Karpas-422 (cell line): ENCODE measurements at regions not wholly inside any gene's neighbourhood (a gene's known extent, or its start where the extent isn't known, plus 50 kb on each side); places are given as distances from the start of the nearest gene placed in this dataset.

Experiments
- DNase-seq: peaks from one replicate; pipeline ENCODE4 v3.0.0-alpha.2; 2015
- H2AFZ ChIP-seq: fragments of 200-600 bp; sonication (generic); 2 replicates; pipeline ENCODE4 v1.6.1; 2014; ENCODE audit warnings: antibody characterized with exemption, low read length, mixed read lengths
- H3K27ac ChIP-seq: fragments of 200-600 bp; sonication (generic); 2 replicates; pipeline ENCODE4 v1.5.1; 2014; ENCODE audit warnings: mild to moderate bottlenecking, low read length, moderate library complexity
- H3K27me3 ChIP-seq: fragments of 200-600 bp; sonication (generic); 2 replicates; pipeline ENCODE4 v1.6.1; 2014; ENCODE audit warnings: low read length, mixed read lengths
- H3K36me3 ChIP-seq: fragments of 200-600 bp; sonication (generic); 2 replicates; pipeline ENCODE4 v1.6.1; 2014; ENCODE audit warnings: low read length, mixed read lengths; ENCODE audit not compliant: insufficient read depth
- H3K4me1 ChIP-seq: fragments of 200-600 bp; sonication (generic); 2 replicates; pipeline ENCODE4 v1.6.1; 2014; ENCODE audit warnings: mild to moderate bottlenecking, low read length, mixed read lengths
- H3K4me2 ChIP-seq: fragments of 200-600 bp; sonication (generic); 2 replicates; pipeline ENCODE4 v1.6.1; 2014; ENCODE audit warnings: low read length, low read depth, mild to moderate bottlenecking; ENCODE audit not compliant: poor library complexity, severe bottlenecking
- H3K4me3 ChIP-seq: fragments of 200-600 bp; sonication (generic); 2 replicates; pipeline ENCODE4 v1.5.1; 2014; ENCODE audit warnings: mild to moderate bottlenecking, antibody characterized with exemption, low read length, mixed read lengths
- H3K79me2 ChIP-seq: fragments of 200-600 bp; sonication (generic); 2 replicates; pipeline ENCODE4 v1.6.1; 2014; ENCODE audit warnings: mild to moderate bottlenecking, low read length, mixed read lengths
- H3K9ac ChIP-seq: fragments of 200-600 bp; sonication (generic); 2 replicates; pipeline ENCODE4 v1.6.0; 2014; ENCODE audit warnings: low read length
- H3K9me2 ChIP-seq: fragments of 200-600 bp; sonication (generic), shearing (Covaris generic); replicated peaks from 2 replicates; pipeline ENCODE4 v1.6.0; 2014; ENCODE audit warnings: mild to moderate bottlenecking, low read length, moderate library complexity; ENCODE audit not compliant: insufficient read depth
- H3K9me3 ChIP-seq: fragments of 300-700, 200-600 bp; sonication (generic); 2 replicates; pipeline ENCODE4 v1.6.1; 2014; ENCODE audit warnings: low read length, mixed read lengths
- H4K20me1 ChIP-seq: fragments of 200-600 bp; sonication (generic); 2 replicates; pipeline ENCODE4 v1.6.1; 2014; ENCODE audit warnings: mild to moderate bottlenecking, antibody characterized with exemption, low read length, low read depth; ENCODE audit not compliant: insufficient read depth

DNA sequence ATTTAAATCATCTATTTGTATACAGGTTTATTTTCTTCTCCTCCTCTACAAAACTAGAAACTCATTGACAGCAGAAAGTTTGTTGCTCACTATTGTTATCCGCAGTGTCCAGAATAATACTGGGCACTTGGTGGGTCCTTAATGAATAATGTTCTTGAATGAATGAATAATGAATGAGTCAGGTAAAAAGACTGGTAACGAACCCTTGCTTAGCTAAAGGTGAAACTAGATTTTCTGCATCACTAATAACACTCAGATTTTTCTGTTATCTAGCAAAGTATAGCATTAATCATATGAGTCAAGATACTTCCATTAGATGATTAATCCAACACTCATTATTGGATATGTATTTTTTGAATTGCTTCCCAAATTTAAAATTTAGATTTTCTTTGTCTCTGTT, 953.2 kb downstream of the SORCS3 start:
- Histone ChIP-seq H4K20me1 (no peaks in the 10 kb centered on the region), H3K4me2 (no peak overlapping the region), H2AFZ (no peak overlapping the region), H3K27ac (no peak overlapping the region), H3K9me3 (peaks cover 18% of the 10 kb centered on the region), H3K36me3 (no peaks in the 10 kb centered on the region), H3K9me2 (no peaks in the 10 kb centered on the region), H3K4me3 (no peak overlapping the region), H3K27me3 (no peaks in the 10 kb centered on the region), H3K9ac (no peak overlapping the region), H3K4me1 (no peaks in the 10 kb centered on the region), H3K79me2 (no peaks in the 10 kb centered on the region)
- DNase-seq, result no peak

DNA sequence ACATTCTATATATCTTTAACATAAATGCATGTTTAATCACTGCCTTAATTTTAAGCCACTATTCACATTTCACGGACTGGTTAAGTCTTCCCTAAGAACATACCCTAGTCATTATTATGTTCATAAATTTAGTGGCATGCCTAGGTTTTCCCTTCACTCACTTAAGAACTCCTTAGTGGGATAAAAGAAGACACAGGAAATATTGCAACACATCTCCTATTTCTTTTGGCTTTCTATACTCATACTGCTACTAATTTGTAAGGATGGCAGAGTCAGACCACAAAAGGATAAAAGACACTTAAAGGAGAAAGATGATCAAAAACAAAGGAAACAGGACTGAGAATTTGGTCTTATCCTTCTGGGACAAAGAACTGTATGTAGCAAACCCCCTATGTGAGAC, 951.4 kb downstream of the SORCS3 start:
- no peaks in the 10 kb centered on the region for H4K20me1 ChIP-seq
- no peak overlapping the region for H3K27ac ChIP-seq
- no peak overlapping the region for H3K4me2 ChIP-seq
- H3K4me3 ChIP-seq, result no peak overlapping the region
- DNase-seq, result no peak
- no peak overlapping the region for H2AFZ ChIP-seq
- peaks cover 19% of the 10 kb centered on the region for H3K9me3 ChIP-seq
- no peak overlapping the region for H3K9ac ChIP-seq
- H3K36me3 ChIP-seq, result no peaks in the 10 kb centered on the region
- H3K79me2 ChIP-seq, result no peaks in the 10 kb centered on the region
- no peaks in the 10 kb centered on the region for H3K27me3 ChIP-seq
- no peaks in the 10 kb centered on the region for H3K4me1 ChIP-seq
- no peaks in the 10 kb centered on the region for H3K9me2 ChIP-seq

DNA sequence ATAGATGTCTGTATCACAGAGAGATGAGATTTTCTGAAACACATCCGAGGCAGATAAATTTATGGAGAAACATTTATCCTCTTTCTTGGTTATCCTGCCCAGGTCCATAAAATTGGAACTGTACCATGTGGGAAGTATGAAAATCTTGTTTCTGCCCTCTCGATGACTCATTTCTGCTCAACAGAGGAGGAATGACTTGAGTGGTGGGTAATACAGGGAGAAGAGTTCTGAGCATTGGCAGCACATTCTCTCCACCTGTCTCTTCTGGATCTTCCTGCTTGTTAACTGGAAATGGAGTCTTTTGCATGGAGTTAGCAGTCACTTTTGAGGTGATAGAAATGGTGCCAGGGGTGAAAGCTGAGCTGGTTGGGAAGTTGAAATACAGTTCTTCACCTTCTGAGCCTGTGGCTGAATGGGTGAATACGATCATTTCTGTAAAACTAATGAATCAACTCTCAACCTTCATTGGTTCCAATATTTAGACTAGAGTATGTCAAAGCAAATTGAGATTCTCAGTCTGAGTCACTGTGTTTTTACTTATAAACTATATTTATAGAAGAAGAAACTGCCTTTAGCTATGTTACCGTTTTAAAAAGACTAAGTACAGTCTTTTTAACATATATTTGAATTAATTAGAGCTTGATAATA, 945.5 kb downstream of the SORCS3 start:
- no peak overlapping the region for H3K4me3 ChIP-seq
- no peaks in the 10 kb centered on the region for H4K20me1 ChIP-seq
- no peak overlapping the region for H3K27ac ChIP-seq
- no peak for DNase-seq
- H3K9me2 ChIP-seq, result no peaks in the 10 kb centered on the region
- 0 out of 2 replicates have a peak, but pooled peaks cover 7% of the 10 kb centered on the region for H3K9me3 ChIP-seq
- H3K4me1 ChIP-seq, result no peaks in the 10 kb centered on the region
- H3K9ac ChIP-seq, result no peak overlapping the region
- H3K27me3 ChIP-seq, result no peaks in the 10 kb centered on the region
- H3K36me3 ChIP-seq, result no peaks in the 10 kb centered on the region
- no peak overlapping the region for H2AFZ ChIP-seq
- H3K79me2 ChIP-seq, result no peaks in the 10 kb centered on the region
- no peak overlapping the region for H3K4me2 ChIP-seq

DNA sequence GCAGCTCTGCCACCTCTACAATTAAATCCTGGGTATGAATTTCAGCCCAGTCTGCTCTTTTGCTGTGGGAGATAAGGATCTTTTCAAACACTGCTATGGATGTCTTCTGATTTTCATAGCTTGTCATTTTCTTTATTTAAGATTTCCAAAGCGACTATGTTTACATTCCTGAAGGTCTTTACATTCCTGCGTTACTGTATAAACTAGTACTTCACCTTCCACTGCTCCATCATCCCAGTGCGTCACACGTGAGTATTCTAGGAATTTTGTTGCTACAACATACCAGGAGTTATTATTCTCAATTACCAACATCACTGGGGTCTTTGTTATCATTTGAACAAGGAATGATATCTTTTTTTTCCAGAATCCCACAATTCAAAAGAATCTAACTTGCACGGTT, 944.7 kb downstream of the SORCS3 start:
- Histone ChIP-seq H3K27ac (no peak overlapping the region), H2AFZ (no peak overlapping the region), H3K4me2 (no peak overlapping the region), H3K4me3 (no peak overlapping the region), H3K79me2 (no peaks in the 10 kb centered on the region), H3K4me1 (no peaks in the 10 kb centered on the region), H3K36me3 (no peaks in the 10 kb centered on the region), H3K27me3 (no peaks in the 10 kb centered on the region), H4K20me1 (no peaks in the 10 kb centered on the region), H3K9ac (no peak overlapping the region), H3K9me2 (no peaks in the 10 kb centered on the region), H3K9me3 (0 out of 2 replicates have a peak, but pooled peaks cover 7% of the 10 kb centered on the region)
- no peak for DNase-seq

DNA sequence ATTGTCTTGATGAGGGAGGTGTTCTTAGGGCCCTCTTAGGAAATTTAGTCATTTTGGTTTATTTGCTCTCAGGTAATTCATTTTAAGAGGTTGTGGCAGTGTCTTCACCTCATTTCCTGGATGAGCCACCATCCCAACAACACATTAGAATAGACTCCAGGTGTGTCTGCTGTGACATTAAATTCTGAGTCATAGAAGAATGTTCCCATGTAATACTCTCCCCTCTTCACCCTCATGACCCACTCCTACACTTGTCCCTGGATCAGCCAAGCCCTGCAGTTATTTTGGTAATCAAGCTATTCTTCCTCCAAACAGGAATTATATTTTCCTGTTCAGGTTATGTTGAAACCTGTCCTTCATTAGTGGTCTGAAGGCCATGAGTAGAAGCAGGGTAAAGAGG, 944.1 kb downstream of the SORCS3 start:
- no peaks in the 10 kb centered on the region for H3K79me2 ChIP-seq
- no peak overlapping the region for H3K4me2 ChIP-seq
- no peak overlapping the region for H3K4me3 ChIP-seq
- no peak overlapping the region for H2AFZ ChIP-seq
- no peak for DNase-seq
- H3K4me1 ChIP-seq, result no peaks in the 10 kb centered on the region
- no peaks in the 10 kb centered on the region for H3K36me3 ChIP-seq
- no peaks in the 10 kb centered on the region for H3K9me2 ChIP-seq
- no peak overlapping the region for H3K27ac ChIP-seq
- H3K27me3 ChIP-seq, result no peaks in the 10 kb centered on the region
- no peaks in the 10 kb centered on the region for H4K20me1 ChIP-seq
- H3K9me3 ChIP-seq, result 0 out of 2 replicates have a peak, but pooled peaks cover 7% of the 10 kb centered on the region
- H3K9ac ChIP-seq, result no peak overlapping the region

DNA sequence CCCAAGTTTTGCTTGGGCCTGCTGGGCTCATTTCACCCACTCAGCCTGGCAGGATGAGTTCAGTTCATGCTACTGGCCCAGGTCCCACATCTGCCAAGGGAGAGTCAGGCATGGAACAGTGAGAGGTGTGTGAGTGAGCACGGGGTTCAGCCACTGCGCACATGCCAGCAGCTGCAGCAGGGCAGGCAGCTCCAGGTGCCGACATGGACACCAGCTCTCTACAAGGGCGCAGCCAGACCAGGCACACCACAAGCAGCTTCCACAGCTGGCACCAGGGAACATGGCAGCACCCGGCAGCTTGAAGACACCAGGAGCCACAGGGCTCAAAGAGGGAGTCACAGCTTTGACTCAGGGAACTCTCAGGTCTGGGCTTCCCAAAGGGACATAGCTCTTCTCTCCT, 938.0 kb downstream of the SORCS3 start:
- Histone ChIP-seq H3K79me2 (no peaks in the 10 kb centered on the region), H3K9ac (no peak overlapping the region), H3K9me3 (peaks cover 2% of the 10 kb centered on the region), H3K4me3 (no peak overlapping the region), H2AFZ (no peak overlapping the region), H3K27ac (no peak overlapping the region), H4K20me1 (no peaks in the 10 kb centered on the region), H3K9me2 (no peaks in the 10 kb centered on the region), H3K27me3 (no peaks in the 10 kb centered on the region), H3K36me3 (no peaks in the 10 kb centered on the region), H3K4me1 (no peaks in the 10 kb centered on the region), H3K4me2 (no peak overlapping the region)
- no peak for DNase-seq

DNA sequence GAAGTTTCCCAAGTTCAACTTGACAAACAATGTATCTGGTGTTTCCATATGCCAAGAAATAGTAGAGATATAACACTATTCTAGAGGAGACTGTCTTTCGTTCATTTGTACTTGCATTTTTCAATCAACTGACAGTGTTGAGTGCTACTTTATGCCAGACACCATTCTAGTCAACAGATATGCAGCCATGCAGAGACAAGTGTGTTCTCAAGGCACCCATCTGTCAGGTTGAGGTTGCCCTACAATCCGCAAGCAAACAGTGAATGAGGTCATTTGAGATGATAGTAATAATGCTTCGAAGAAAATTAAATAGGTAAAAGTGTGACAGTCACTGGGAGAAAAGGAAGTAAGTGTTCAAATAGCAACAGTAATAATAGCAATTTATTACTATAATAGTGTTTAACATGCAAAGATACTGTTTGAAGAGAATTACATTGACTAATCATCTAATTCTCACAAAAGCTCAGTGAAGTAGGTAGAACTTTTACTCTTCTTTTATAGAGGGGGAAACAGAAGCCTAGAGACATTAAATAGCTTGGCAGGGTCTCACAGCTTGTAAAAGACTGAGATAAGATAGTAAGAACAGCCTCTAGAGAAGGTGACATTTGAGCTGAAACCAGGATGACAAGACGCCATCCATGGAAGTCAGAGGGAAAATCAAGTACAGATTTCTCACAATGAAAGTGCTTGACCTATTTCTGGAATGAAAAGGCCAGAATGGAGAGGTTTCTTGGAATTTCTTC, 936.9 kb downstream of the SORCS3 start:
- Histone ChIP-seq H2AFZ (no peak overlapping the region), H3K27ac (no peak overlapping the region), H3K4me1 (no peaks in the 10 kb centered on the region), H3K9ac (no peak overlapping the region), H3K9me3 (peaks cover 2% of the 10 kb centered on the region), H3K4me3 (no peak overlapping the region), H3K9me2 (no peaks in the 10 kb centered on the region), H4K20me1 (no peaks in the 10 kb centered on the region), H3K4me2 (no peak overlapping the region), H3K27me3 (no peaks in the 10 kb centered on the region), H3K79me2 (no peaks in the 10 kb centered on the region), H3K36me3 (no peaks in the 10 kb centered on the region)
- DNase-seq, result no peak

DNA sequence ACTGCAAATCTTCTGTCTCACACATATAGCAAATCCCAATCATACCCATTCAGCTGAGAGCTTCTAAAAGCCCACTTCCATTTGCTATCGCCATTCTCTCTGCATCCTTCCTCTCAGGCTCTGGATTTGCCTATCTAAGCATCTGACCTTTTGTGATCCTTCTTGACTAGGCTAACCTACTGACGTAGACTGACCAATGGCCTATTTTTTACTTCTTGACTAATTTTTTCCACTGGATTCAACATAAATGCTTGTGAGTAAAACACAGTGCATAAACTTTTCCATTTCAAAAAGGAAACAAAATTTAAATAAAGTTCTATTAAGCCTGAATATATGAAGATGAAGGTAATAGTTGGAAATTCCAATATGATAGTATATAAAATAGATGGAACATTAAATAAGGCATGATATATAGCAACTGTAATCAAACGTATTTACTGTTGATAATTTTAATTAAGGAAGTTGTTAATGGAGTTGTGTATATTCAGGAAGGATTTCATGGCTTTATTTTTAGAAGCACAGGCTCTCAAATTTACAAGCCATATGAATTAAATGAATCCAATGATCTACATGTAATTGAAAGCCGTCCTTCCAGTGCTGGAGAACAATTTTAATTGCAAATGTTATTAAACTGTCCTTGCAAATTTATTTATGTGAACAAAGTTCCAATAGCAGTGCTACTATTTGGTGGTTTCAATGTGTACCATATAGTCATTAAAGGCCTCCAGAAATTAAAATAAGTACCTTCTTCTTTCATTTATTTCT, 918.4 kb downstream of the SORCS3 start:
- H3K27ac ChIP-seq, result no peak overlapping the region
- no peaks in the 10 kb centered on the region for H3K36me3 ChIP-seq
- H3K79me2 ChIP-seq, result no peaks in the 10 kb centered on the region
- no peak overlapping the region for H3K4me2 ChIP-seq
- no peak overlapping the region for H3K9ac ChIP-seq
- H4K20me1 ChIP-seq, result no peaks in the 10 kb centered on the region
- H3K27me3 ChIP-seq, result no peaks in the 10 kb centered on the region
- no peak for DNase-seq
- no peak overlapping the region for H2AFZ ChIP-seq
- no peak overlapping the region for H3K4me3 ChIP-seq
- H3K4me1 ChIP-seq, result no peaks in the 10 kb centered on the region
- H3K9me2 ChIP-seq, result no peaks in the 10 kb centered on the region
- peaks cover 5% of the 10 kb centered on the region for H3K9me3 ChIP-seq
